ENCODE measurements at regions not wholly inside any gene's neighbourhood (a gene's known extent, or its start where the extent isn't known, plus 50 kb on each side); places are given as distances from the start of the nearest gene placed in this dataset.
A peak's percentile ranks its signal among the peaks of the same experiment; 100 is the strongest.

DNA sequence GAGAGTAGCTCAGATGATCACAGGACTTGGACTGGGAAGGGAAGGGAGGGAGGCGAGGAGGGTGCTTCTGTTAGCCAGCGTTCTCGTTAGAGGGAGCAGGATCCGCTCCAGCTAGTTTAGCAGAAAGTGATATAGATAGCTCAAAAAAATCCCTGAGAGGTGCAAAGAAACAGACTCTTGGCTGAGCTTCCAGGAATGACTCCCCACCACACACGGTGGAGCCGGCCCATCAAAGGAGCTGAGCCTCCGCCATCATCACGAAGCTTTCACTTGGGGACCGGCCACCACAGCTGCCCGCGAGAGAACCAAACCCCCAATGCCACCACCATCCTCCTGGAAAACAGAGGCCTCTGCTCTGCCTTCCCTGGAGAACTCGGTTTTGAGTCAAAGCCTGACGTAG lies 124.6 kb upstream of the BCL2L14 start:
- no peak for DNase-seq

DNA sequence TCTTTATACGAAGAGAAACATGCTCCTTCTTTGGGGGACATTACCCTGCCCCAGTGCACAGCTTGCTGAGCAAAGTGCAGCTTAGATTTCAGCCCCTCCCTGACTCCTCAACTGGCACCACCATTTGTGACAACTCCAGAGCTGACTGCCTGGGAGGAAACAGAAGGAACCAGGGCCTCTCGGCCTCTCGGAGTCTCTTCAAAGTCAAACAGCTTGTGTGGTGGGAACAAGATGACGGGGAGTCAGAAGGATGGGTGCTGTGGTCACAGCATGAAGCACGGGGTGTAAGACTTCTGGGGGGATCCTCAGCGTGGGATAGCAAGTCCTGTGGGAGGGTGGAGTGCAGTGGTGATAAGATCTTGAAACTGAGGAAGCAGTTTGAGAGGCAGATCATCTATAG lies 123.5 kb upstream of the BCL2L14 start:
- no peak for DNase-seq

DNA sequence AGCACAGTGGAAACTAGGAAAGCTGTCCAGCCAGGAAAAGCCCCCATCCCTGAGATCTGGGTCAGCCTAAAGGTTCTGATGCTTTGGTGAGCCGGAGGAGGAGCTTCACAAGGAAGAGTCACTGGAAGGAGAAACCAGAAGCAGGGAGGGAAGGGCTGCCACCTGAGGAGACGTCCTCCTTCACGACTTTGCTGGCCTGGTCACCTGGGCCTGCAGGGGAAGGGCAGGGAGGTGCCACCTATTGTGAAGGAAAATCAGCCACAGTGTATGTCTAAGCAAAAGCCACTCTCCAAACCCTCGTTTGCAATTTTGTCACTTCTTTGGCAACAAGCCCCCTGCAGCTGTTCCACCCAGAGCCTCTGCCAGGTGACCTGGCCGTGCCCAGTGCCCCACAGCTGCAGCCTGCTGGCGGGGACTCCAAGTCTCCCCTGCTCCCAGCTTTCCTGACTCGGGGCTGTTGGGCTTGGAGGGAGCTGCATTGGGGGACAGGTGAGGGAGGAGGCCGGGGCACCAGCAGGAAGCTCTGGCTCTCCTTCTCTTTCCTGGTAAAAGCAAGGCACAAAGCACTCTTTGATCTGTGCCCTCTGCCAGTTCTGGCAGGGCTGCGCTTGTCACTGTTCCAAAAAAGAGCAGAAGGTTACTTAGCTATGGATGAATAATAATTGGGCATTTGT lies 120.9 kb upstream of the BCL2L14 start:
- DNase-seq: peak; percentile 22 to 74

DNA sequence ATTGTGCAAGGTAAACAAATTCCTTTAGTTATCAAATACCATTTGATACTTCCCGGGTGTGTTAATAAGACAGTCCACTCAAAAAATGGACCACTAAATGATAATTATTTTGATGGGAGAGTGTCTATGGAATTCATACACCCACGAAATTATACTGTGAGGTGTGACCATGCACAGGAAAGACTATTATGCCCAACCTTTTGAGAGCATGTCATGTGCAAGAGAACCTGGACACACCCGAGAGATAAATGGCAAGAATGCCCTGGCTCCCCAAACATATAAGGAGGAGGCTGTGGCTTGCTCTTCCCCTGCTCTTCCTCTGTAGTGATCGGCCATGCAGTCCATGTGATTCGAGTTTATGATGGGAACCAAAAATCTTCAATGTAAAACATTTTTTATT lies 119.5 kb upstream of the BCL2L14 start:
- DNase-seq: no peak

DNA sequence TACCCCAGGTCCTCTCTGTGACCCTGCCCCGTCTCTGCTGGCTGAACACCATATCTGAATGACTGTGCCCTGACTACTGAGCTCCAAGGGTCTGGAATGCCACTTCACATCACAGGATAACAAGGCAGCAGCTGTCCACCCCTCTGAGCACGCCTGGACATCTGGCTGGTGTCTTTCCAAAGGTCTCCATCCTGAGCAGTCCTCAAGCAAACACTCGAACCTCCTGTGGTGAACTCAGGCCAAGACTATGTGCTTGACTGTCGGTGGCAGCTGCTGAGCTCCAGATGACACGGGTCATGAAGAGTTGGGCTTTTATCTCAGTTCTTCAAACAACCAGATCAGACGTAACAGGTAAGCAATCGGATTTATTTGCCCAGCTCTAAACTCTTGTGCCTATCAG lies 117.2 kb upstream of the BCL2L14 start:
- peak in 1 of 2 experiments; percentile 2 for DNase-seq

DNA sequence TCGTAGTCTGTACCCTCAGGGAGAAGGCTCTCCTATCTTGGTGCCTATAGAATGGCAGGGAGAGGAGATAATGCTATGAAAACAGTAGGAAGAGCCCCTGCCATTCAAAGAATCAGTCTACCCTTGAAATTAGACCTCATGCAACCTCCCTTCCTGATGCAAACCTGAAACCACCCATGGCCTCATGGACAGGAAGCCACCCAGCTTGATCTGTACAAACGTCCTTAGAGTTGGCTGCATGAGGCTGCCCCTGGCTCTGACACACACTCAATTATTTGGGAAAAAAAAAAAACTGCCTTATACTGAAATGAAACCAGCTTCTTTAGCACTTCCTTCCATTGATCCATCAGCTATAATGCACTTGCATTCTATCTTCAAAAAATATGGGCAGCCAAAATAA lies 116.6 kb upstream of the BCL2L14 start:
- no peak for DNase-seq

DNA sequence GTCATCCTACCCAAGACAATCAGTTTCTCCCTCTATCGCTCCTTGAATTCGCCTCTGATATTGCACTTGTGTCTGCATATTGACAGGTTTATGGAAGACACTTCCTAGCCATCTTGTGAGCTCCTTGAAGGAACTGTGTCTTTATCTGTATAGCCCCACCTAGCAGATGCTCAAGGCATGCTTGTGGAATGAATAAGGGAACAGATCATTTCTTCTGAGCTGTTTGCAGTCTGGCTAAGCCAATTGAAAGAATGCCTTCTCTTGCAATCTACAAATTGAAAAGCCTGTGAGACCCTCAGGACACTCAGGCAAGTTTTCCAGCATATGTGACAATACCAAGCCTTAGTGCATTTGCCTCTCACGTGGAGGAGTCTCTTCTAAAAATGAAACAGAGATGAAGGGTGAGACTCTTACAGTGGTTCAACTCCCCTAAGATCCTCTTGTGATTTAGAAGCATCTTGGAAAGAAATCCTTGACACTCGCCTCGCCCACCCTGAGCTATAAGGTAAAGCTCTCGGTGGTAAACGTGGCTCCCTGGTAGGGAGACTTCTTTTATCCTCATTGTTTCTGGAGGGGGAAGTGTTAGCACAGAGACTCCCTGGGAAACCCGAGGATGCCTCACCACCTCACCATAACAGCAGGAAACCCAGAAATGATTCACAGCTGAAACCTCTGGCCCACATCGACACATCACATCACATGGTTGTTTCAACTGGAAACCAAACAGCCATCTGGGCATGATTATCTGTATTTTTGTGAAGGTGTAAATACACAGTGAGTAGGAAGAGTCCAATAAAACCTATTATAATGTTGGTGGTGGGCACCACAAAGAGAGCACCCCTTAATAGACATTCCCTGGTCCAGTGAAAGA lies 112.3 kb upstream of the BCL2L14 start:
- DNase-seq: no peak

DNA sequence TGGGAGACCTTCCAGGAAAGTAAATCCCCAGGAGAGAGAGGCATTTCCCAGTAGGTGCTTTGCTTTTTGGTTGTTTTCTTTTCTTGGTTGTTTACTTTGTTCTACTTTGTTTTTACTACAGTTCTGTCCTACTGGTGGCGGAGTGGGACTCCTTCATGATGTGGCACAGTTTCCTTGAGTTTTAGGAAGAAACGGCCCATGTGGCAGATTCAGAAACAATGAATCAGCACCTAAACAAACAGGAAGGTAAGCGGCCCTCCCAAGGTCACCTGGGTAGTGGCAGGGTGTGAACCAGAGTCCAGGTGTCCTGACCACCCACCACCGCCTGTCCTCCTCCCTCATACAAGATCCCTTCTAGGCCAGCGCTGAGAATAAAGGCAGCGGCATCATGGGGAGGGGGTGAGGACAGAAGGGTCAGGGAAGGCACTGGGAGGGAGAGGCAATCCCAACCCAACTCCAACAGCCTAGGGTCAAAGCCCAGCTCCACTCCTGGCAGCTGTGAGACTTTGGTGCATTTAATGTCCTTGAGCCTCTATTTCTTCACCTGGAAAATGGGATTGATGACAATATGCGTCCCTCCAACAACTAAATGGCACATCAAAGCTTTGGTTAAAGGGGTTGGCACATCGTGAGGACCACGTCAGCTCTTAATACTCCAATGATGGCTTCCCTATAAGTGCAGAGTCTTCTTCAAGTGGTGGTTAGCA lies 111.5 kb upstream of the BCL2L14 start:
- no peak for DNase-seq

DNA sequence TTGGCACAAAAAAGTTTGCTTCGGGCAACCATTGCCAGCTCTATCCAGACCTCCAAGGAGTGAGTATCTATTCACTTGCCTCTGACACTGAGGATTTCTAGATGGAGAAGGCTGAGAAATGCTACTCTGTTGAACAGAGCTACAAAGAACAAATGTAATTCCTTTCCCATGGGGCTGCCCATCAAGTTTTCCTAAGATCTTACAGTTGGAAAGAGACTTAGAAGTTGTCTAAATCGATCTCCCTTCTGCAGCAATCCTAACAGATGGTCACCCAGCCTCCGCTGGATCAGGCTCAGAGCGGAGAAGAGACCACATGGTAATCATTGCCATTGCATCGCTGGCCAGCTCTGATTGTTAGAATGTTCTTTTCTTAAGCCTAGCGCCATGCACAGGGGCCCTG lies 110.1 kb upstream of the BCL2L14 start:
- peak in 1 of 2 experiments; percentile 57 for DNase-seq

DNA sequence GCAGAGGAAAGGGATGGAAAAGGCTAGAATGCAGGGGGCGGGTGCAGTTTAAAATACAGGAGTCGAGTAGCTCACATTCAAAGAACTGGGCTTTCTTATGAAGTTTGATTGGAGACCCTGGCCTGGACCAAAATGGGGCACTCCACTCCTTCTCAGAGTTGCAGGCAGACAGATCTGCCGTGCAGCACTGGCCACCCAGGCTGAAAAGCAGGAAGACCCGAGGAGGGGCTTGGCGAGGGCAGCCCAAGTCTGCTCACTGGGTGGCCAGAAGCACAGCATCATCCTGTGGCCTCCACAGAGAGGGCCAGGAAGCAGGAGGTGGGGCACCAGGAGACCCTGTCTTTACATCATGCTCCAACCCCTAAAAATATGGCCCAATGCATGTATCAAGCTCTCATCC lies 109.1 kb upstream of the BCL2L14 start:
- no peak for DNase-seq

DNA sequence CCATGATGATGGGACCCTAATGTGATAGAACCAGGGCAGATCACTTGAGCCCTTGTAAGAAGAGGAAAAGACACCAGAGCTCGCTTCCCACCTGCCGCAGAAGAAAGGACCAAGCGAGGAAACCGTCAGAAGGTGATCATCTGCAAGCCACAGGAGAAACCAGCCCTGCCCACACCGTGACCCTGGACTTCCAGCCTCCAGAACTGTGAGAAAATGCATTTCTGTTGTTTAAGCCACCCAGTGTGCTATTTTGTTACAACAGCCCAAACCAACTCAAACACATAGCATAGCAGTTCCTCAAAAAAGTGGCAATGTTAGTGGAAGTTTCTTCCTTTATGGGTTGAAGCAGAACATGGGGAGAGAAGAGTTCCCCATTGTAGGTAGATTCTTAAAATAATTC lies 107.9 kb upstream of the BCL2L14 start:
- no peak for DNase-seq

DNA sequence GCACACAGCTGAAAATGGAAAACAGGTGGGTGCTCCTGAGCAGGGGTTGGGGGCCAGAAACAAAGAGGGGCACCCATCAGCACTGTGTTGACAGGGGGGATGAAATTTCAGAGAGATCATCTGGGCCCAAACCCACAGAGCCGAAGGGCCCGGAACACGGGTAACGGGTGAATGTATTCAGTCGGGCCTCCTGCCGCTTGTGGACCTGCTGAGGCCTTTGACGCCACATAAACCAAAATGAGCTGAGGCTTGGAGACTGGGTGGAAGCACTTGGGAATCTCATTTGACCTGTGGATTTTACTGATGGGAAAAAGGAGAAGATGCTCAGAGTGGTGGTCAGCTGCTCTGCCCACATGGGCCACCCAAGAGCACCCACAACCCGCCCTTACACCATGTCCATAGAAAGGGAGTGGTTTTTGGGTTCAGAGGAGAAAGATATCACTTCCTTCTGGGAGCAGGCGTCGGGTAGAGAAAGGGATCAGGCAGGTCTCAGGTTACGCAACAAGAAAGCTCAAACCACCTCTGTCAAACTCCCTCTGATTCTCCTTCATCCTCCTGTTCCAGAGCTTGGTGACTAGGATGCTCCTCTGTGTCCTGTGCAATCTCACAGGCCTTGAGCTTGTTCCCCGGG lies 106.8 kb upstream of the BCL2L14 start:
- no peak for DNase-seq

DNA sequence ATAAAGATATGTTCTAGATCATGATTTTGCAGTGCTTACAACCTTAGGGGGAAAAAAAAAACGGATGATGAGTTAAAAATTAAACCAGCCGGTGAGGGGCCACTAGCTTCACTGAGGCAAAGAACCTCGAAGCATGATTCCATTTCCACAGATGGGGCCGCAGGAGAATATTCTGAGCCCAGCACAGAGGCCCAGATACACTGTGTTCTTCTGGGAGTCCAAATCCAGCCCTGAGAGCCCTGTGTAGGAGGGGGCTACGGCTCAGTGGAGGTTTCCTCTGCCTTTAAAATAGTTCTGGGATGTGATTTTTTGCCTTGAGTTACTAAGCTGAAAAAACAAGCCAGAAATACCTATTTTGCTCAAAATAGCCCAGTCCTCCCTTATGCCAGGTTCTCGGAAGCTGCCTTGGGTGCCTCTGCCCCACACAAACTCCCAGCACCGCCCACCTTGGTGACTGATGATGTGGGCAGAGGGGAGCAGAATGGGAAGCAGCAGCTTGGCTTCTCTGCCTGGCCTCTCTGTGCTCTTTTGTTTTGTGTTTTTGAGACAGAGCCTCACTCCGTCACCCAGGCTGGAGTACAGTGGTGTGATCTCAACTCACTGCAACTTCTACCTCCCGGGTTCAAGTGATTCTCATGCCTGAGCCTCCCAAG lies 105.4 kb upstream of the BCL2L14 start:
- DNase-seq: no peak

DNA sequence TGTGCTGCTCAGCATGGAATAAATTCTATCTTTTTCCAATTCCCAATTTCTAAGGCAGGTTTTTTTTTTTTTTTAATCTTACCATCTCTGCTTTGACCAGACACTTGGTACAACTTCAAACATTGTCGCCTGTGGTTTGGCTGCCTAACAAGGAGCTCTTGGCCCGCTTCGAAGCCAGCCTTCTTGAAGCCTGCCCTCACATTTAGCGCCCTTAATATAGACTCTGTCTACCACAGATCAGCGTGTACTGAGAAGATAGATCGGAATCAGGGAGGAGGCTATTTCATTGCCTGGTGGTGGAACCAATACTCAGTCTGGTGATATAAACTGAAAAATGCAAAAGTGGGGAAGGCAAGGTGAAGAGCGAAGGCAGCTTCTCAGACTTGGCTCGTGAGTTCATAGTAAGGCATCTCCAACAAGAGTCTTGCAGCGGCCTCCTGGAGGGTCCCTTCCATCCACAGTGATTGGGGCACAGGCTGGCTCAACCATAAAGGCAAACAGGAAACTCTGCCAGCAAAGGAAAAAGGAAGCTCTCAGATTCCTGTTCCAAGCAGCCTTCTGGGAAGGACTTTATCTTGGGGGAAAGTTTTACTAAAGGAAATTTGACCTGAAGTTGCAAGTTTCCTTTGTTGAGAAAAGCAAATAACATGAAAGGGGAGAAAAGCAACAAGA lies 103.2 kb upstream of the BCL2L14 start:
- no peak for DNase-seq

DNA sequence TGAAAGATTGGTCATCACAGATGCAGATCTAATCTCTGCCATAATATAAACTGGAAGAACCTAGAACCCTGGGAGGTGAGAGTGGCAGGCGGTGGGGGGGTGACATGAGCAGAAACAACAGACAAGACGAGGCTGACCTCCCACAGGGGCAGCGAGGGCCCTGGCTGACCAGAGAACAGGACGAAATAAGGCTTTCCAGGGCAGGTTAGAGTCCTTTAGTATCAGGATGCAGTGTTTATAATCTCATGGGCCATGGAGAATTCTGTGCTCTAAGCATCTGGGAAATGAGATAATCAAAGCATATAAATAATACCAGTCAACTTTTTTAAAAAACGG lies 102.7 kb upstream of the BCL2L14 start:
- DNase-seq: no peak

DNA sequence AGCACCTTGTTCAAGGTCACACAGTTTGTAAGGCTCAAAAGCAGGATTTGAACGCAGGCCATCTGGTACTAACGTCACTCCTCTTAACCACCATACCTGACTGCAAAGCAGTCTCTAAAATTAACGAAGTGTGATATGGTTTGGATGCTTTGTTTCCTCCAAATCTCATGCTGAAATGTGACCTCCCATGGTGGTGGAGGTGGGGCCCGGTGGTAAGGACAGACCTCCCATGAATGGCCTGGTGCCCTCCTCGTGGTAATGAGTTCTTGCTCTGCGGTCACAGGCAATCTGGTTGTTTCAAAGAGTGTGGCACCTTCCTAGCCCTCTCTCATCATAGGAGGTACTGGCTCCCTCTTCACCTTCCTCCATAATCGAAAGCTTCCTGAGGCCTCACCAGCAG lies 102.2 kb upstream of the BCL2L14 start:
- no peak for DNase-seq

DNA sequence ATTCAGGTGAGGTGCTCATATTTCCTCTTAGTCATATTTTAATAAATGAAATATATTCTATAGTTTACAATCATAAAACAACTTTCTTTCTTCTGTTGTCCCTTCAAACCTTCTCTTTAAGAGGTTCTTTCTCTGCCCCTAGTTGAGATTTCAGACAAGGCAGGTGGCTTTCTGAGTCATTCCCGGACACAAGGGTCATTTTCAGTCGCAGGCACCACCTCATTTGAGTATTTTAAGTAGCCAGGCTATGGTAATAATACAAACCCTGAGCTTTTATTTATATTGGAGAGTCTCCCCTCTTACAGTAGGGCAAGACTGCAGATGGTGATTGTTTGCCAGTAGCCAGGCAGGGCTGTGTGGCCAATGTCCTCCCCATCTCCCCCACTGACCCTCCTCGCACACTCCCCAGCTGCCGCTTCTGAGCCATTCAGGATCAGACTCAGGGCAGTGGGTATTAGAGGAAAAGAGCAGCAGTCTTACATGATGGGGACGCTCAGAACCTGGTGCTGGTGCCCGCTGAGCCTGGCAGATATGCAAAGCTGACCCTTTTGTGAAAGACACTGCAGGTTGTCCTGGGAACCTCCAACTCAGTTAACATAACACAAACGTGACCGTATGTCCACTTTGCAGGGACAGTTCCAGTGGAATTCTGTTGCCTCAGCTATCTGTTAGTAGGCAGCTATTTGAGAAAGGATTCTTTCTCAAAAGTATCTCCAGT lies 101.1 kb upstream of the BCL2L14 start:
- no peak for DNase-seq

DNA sequence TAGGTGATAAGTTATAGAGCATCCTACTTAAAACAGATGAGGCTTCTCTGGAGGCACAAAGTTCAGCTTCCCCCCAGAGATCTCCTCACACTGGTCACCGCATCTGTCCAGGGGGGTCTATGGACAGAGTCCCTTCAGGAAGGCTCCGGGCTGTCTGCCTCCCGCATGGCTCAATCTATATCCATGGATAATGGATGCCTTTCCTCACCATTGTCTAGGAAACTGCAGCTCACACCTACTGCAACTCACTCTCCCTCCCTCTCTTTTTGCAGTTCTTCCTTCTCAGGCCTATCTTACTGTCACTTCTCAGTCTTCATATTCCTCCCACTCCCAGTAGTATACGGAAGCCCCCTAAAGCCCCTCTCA lies 100.6 kb upstream of the BCL2L14 start:
- no peak for DNase-seq

DNA sequence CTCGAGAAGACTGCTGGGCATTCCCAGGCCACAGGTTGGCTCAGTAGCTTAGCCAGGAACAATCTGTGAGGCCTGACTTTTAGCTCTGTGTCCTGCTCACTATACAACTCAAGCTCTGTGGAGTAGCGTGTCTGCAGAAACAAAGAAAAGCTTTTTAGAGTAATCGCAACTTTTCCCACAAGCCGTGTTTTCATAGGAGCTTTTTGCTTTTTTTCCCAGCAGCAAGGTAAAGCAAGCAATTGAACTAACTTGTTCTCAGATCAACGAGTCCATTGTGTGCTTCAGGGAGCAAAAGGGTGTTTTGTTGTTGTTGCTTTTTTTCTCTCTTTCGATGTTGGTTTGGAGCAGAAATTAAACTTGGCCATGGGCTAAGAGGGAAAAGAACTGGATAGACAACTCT lies 97.3 kb upstream of the BCL2L14 start:
- DNase-seq: no peak

DNA sequence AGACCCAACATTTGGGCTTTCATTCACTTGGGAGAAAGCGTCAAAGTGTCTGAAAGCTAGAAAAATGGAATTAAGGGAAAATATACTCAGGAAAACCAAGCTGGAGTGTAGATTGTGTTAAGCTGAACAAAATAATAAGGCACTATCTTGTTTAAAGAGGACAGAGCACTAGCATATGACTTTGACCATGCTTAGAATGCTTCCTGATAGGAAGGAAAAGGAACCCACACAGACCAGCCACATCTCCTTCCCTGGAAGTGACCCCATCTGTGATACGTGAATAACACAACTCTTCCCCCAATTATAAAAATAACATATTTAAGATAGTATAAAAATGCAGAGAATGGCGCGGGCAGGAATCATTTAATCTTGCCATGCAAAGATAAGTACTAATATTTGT lies 94.7 kb upstream of the BCL2L14 start:
- no peak for DNase-seq

DNA sequence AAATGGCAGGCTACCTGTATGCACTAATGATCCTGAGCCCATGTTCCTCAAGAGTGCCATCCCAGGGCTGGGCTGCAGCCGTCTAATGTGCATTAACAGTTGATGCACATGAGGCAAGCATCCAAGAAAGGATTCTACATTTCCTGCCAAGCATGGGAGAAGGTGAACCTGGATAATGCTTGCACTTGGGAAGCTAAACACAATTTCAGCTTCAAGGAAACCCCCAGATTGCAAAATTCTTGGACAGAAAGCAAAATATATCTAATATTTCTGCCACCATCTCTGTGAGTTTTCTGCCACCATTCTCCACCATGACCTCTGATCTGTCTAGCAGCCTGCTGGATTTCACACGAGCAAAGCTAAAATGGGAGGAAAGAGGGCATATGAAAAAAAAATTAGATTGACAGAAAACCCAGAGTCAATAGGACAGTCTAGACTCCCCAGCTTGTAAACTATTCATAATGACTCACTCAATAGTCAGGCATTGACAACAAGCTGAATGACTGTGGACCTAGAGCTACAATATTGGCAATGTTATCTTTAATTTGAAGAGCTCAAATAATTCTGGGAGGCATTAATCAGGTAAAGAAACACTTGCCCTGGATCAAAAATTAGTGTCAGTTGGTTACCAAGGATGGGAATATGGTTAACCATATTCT lies 91.9 kb upstream of the BCL2L14 start:
- no peak for DNase-seq

Data from NCI-H446 (cell line).